Mesendoderm (in vitro differentiated cells): ENCODE measurements at regions not wholly inside any gene's neighbourhood (a gene's known extent, or its start where the extent isn't known, plus 50 kb on each side); places are given as distances from the start of the nearest gene placed in this dataset.
"Not testable (repeated sequence)": the region's sequence is repeated elsewhere in the genome, so short reads cannot be mapped to it uniquely, and the experiment has no call there.

Experiments used
- DNase-seq: peaks from one replicate; pipeline ENCODE4 v3.0.0; 2013
- H2AK5ac ChIP-seq: 2 replicates; pipeline ENCODE4 v1.6.1; 2013; ENCODE audit warnings: low read length, inconsistent platforms
- H2BK120ac ChIP-seq: 2 replicates; pipeline ENCODE4 v1.6.1; 2013; ENCODE audit warnings: low read depth, mild to moderate bottlenecking, low read length, moderate library complexity, mixed read lengths
- H2BK15ac ChIP-seq: replicated peaks from 2 replicates; pipeline ENCODE4 v1.6.1; 2013; ENCODE audit warnings: low read depth, mild to moderate bottlenecking, moderate library complexity
- H2BK5ac ChIP-seq: 2 replicates; pipeline ENCODE4 v1.6.1; 2013; ENCODE audit warnings: low read length, inconsistent platforms
- H3K18ac ChIP-seq: 2 replicates; pipeline ENCODE4 v1.6.1; 2013; ENCODE audit warnings: mild to moderate bottlenecking, low read length, mixed read lengths
- H3K23ac ChIP-seq: one replicate; pipeline ENCODE4 v1.6.1; 2013; ENCODE audit warnings: low read length
- H3K27ac ChIP-seq: 2 replicates; pipeline ENCODE4 v1.5.1; 2013; ENCODE audit warnings: low read depth, mild to moderate bottlenecking, inconsistent platforms, low read length, moderate library complexity
- H3K27me3 ChIP-seq: 2 replicates; pipeline ENCODE4 v1.6.1; 2013; ENCODE audit warnings: low read length, control low read depth, mild to moderate bottlenecking, inconsistent platforms; ENCODE audit not compliant: insufficient read depth, poor library complexity
- H3K36me3 ChIP-seq: 2 replicates; pipeline ENCODE4 v1.6.1; 2013; ENCODE audit warnings: low read length, inconsistent platforms; ENCODE audit not compliant: control insufficient read depth, insufficient read depth
- H3K4ac ChIP-seq: one replicate; pipeline ENCODE4 v1.6.1; 2013; ENCODE audit warnings: low read depth, mild to moderate bottlenecking, low read length, moderate library complexity
- H3K4me1 ChIP-seq: 2 replicates; pipeline ENCODE4 v1.6.1; 2013; ENCODE audit warnings: low read depth, low read length, inconsistent platforms; ENCODE audit not compliant: control insufficient read depth
- H3K4me2 ChIP-seq: 2 replicates; pipeline ENCODE4 v1.6.1; 2013; ENCODE audit warnings: low read length
- H3K4me3 ChIP-seq: 2 replicates; pipeline ENCODE4 v1.5.1; 2013; ENCODE audit warnings: mild to moderate bottlenecking, low read length
- H3K56ac ChIP-seq: one replicate; pipeline ENCODE4 v1.6.1; 2013; ENCODE audit warnings: low read length
- H3K79me1 ChIP-seq: 2 replicates; pipeline ENCODE4 v1.6.1; 2013; ENCODE audit warnings: low read length, inconsistent platforms
- H3K79me2 ChIP-seq: 2 replicates; pipeline ENCODE4 v1.6.1; 2013; ENCODE audit warnings: mild to moderate bottlenecking, low read length; ENCODE audit not compliant: control insufficient read depth, insufficient read depth
- H3K9ac ChIP-seq: 2 replicates; pipeline ENCODE4 v1.6.1; 2013; ENCODE audit warnings: low read length, inconsistent platforms
- H4K5ac ChIP-seq: one replicate; pipeline ENCODE4 v1.6.1; 2013; ENCODE audit warnings: low read length
- H4K8ac ChIP-seq: one replicate; pipeline ENCODE4 v1.6.1; 2013; ENCODE audit warnings: low read depth, mild to moderate bottlenecking, control low read depth, low read length, moderate library complexity
- WGBS: extraction: QIAGEN DNeasy Blood & Tissue Kit; methylation state at CpG from one replicate; pipeline ENCODE4 v1.1.7; 2013; ENCODE audit warnings: low lambda C conversion rate, missing lambda C conversion rate; ENCODE audit not compliant: insufficient coverage; ENCODE audit errors: extremely low coverage; 5-methylcytosine and 5-hydroxymethylcytosine counted together

DNA sequence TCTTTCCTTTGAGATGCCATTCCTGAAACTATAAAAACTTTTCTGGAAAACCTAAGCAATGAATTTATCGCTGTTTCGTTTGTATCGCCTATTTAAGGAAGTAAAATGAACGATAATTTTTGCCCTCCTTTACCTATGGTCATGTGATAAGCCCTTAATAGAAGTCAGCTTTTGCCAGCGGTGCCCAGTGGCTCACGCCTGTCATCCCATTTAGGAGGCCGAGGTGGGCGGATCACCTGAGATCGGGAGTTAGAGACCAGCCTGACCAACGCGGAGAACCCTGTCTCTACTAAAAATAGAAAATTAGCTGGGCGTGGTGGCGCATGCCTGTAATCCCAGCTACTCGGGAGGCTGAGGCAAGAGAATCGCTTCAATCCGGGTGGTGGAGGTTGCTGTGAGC is 132.0 kb downstream of the SPATA31A1 start:
- WGBS: no CpG with 5 or more reads among the region's 16 CpGs
- not testable (repeated sequence) for H2BK15ac ChIP-seq, H2BK5ac ChIP-seq

DNA sequence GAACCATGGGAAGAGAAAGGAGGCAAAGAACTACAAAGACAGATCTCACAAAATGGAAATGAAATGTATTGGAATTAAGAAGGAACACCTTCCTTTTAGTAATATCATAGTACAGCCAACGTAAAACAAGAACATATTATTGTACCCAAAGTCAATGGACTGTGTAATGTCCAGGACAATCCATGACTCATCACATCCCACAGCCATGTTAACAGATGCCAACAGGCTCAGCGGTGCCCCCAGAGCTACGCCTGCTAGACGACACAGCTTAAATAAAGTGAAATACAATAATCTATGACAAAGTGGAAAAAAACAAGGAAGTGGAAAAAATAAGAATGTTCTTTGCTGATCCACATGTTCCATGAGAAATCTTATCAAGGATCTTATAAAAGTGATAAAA is 140.8 kb downstream of the SPATA31A1 start:
- WGBS: no CpG with 5 or more reads among the region's 4 CpGs
- H3K79me1 ChIP-seq: not testable (repeated sequence)

More for the DNA sequence above, 132.0 kb downstream of the SPATA31A1 start:
- H3K79me2 ChIP-seq, H2BK120ac ChIP-seq, H3K27me3 ChIP-seq, H3K18ac ChIP-seq, H3K4me3 ChIP-seq, DNase-seq, H4K8ac ChIP-seq, H4K5ac ChIP-seq, H3K23ac ChIP-seq, H3K79me1 ChIP-seq, H3K4me2 ChIP-seq, H3K4me1 ChIP-seq, H3K56ac ChIP-seq, H2AK5ac ChIP-seq, H3K27ac ChIP-seq, H3K9ac ChIP-seq, H3K4ac ChIP-seq, H3K36me3 ChIP-seq: not testable (repeated sequence)

GRCh38 chr9:39503178-39503577 is 147.7 kb downstream of the SPATA31A1 start:
- not testable (repeated sequence) for H3K27me3 ChIP-seq, H3K27ac ChIP-seq, H3K56ac ChIP-seq, H4K8ac ChIP-seq, H3K79me2 ChIP-seq, H3K18ac ChIP-seq, H2AK5ac ChIP-seq, H3K4me2 ChIP-seq, H3K36me3 ChIP-seq, H2BK15ac ChIP-seq, H3K23ac ChIP-seq, H3K4ac ChIP-seq, DNase-seq, H3K79me1 ChIP-seq, H3K4me1 ChIP-seq, H2BK5ac ChIP-seq, H3K4me3 ChIP-seq, H2BK120ac ChIP-seq, H4K5ac ChIP-seq, H3K9ac ChIP-seq
- WGBS: no CpG with 5 or more reads among the region's 4 CpGs

More for the DNA sequence above, 140.8 kb downstream of the SPATA31A1 start:
- not testable (repeated sequence) for DNase-seq, H2AK5ac ChIP-seq, H4K8ac ChIP-seq, H3K4me2 ChIP-seq, H3K18ac ChIP-seq, H3K4me3 ChIP-seq, H3K9ac ChIP-seq, H3K56ac ChIP-seq, H3K36me3 ChIP-seq, H2BK5ac ChIP-seq, H3K79me2 ChIP-seq, H3K27ac ChIP-seq, H3K4ac ChIP-seq, H3K23ac ChIP-seq, H3K4me1 ChIP-seq, H3K27me3 ChIP-seq, H2BK120ac ChIP-seq, H4K5ac ChIP-seq, H2BK15ac ChIP-seq

GRCh38 chr9:39527387-39528029 is 172.0 kb downstream of the SPATA31A1 start:
- H2BK120ac ChIP-seq, H3K4me3 ChIP-seq, H3K9ac ChIP-seq, H3K27ac ChIP-seq, H2BK15ac ChIP-seq, H3K79me1 ChIP-seq, H3K4me2 ChIP-seq, H3K27me3 ChIP-seq, H4K8ac ChIP-seq, DNase-seq, H3K23ac ChIP-seq, H3K56ac ChIP-seq, H4K5ac ChIP-seq, H3K36me3 ChIP-seq, H3K4ac ChIP-seq, H3K18ac ChIP-seq, H2AK5ac ChIP-seq, H3K4me1 ChIP-seq, H3K79me2 ChIP-seq, H2BK5ac ChIP-seq: not testable (repeated sequence)
- no CpG with 5 or more reads among the region's 9 CpGs for WGBS

GRCh38 chr9:39532597-39532996 is 177.1 kb downstream of the SPATA31A1 start:
- not testable (repeated sequence) for H3K4ac ChIP-seq, H3K27ac ChIP-seq, H3K27me3 ChIP-seq, H3K4me1 ChIP-seq, H3K79me2 ChIP-seq, H2BK120ac ChIP-seq, H4K5ac ChIP-seq, H3K4me3 ChIP-seq, H3K9ac ChIP-seq, H4K8ac ChIP-seq, H2BK15ac ChIP-seq, H3K36me3 ChIP-seq, H3K79me1 ChIP-seq, H3K4me2 ChIP-seq, H2AK5ac ChIP-seq, DNase-seq, H3K18ac ChIP-seq, H3K56ac ChIP-seq, H3K23ac ChIP-seq, H2BK5ac ChIP-seq
- WGBS: no CpG with 5 or more reads among the region's 6 CpGs
